K562 (cell line): ENCODE measurements at regions not wholly inside any gene's neighbourhood (a gene's known extent, or its start where the extent isn't known, plus 50 kb on each side); places are given as distances from the start of the nearest gene placed in this dataset.

Experiments
- ATAC-seq: fragments of 200-7000 bp; cut with Tn5 transposase; 3 replicates; pipeline ENCODE4 v1.9.1; 2020; ENCODE audit warnings: moderate library complexity
- BruUV-seq: library from RNA; stranded (reverse); fragments of 400-500 nt; replicated peaks from 2 replicates; lab custom pipeline; 2021; lab: Mats Ljungman, UMichigan
- CTCF ChIA-PET: fragments of 300-600 bp; formaldehyde crosslinking; extraction: SDS; loops from one replicate; lab custom pipeline; 2021; ENCODE audit warnings: low intra/inter-chr PET ratio; lab: Yijun Ruan, JAX
- POLR2A ChIA-PET: fragments of 300-600, 350-650 bp; sonication (Branson Sonifier 250); formaldehyde crosslinking; extraction: SDS; loops from one replicate; lab custom pipeline; 2021; ENCODE audit warnings: antibody characterized with exemption, inconsistent platforms; lab: Yijun Ruan, JAX
- DNase-seq, 4 experiments: peaks; one replicate each; pipeline versions ENCODE4 v3.0.0 to v3.0.0-alpha.2; 2011 to 2018; ENCODE audit warnings: low spot score in 3 of 4, mixed read lengths in 3 of 4; ENCODE audit errors: extremely low read depth in 1 of 4
- FAIRE-seq: peaks from 2 replicates; lab custom pipeline; 2011; peaks lifted over from hg19 to GRCh38; lab: Jason Lieb, UNC
- H2AFZ ChIP-seq: 2 replicates; pipeline ENCODE4 v1.6.0; 2011; ENCODE audit warnings: low read depth, low read length, control low read depth, inconsistent platforms
- H3K27ac ChIP-seq: fragments of 200-600 bp; 3 replicates; pipeline ENCODE4 v1.8.0; 2011; ENCODE audit warnings: low read depth, mild to moderate bottlenecking, control low read depth, inconsistent platforms, low read length, moderate library complexity, mixed read lengths; ENCODE audit errors: extremely low read depth
- H3K27me3 ChIP-seq, 2 experiments: fragments of 300-600 bp in 1 of 2; 2 replicates in 1 of 2; 3 replicates in 1 of 2; pipeline versions ENCODE4 v1.6.0 to v1.8.0; 2011; ENCODE audit warnings: inconsistent platforms in 2 of 2, low read length in 2 of 2, mild to moderate bottlenecking in 1 of 2, mixed read lengths in 1 of 2, moderate library complexity in 1 of 2; ENCODE audit not compliant: control insufficient read depth in 2 of 2, insufficient read depth in 2 of 2
- H3K36me3 ChIP-seq: fragments of 300-600 bp; 3 replicates; pipeline ENCODE4 v1.8.0; 2011; ENCODE audit warnings: mild to moderate bottlenecking, low read length, inconsistent platforms; ENCODE audit not compliant: control insufficient read depth, insufficient read depth
- H3K4me1 ChIP-seq, 2 experiments: fragments of 200-600 bp in 1 of 2; replicated peaks in 1 of 2; 2 replicates in 1 of 2; 3 replicates in 1 of 2; pipeline versions ENCODE4 v1.5.1 to v1.8.0; 2011; ENCODE audit warnings: inconsistent platforms in 2 of 2, low read length in 2 of 2, mild to moderate bottlenecking in 1 of 2, mixed read lengths in 1 of 2, moderate library complexity in 1 of 2; ENCODE audit not compliant: control insufficient read depth in 2 of 2, insufficient read depth in 2 of 2
- H3K4me2 ChIP-seq: 2 replicates; pipeline ENCODE4 v1.6.1; 2011; ENCODE audit warnings: low read length, control low read depth, inconsistent platforms, mixed read lengths; ENCODE audit not compliant: insufficient read depth
- H3K4me3 ChIP-seq: fragments of 200-600 bp; sonication (generic), shearing (Covaris generic); 2 replicates; pipeline ENCODE4 v1.5.1; 2016; ENCODE audit warnings: control low read depth, inconsistent platforms
- H3K79me2 ChIP-seq: fragments of 200-600 bp; 3 replicates; pipeline ENCODE4 v1.8.0; 2011; ENCODE audit warnings: low read length, inconsistent platforms; ENCODE audit not compliant: control insufficient read depth, insufficient read depth
- H3K9ac ChIP-seq, 2 experiments: 2 replicates each; pipeline versions ENCODE4 v1.6.0 to v1.6.1; 2011; ENCODE audit warnings: low read depth in 2 of 2, low read length in 2 of 2, control low read depth in 1 of 2, inconsistent platforms in 1 of 2, mild to moderate bottlenecking in 1 of 2, mixed read lengths in 1 of 2; ENCODE audit not compliant: insufficient read depth in 1 of 2
- H3K9me1 ChIP-seq: one replicate; pipeline ENCODE4 v1.6.0; 2011; ENCODE audit warnings: inconsistent platforms, mild to moderate bottlenecking, low read length, moderate library complexity; ENCODE audit not compliant: control insufficient read depth, insufficient read depth
- H3K9me3 ChIP-seq: replicated peaks from 2 replicates; pipeline ENCODE4 v1.5.1; 2011; ENCODE audit warnings: low read depth, low read length, inconsistent platforms; ENCODE audit not compliant: control insufficient read depth, insufficient read depth
- H4K20me1 ChIP-seq: replicated peaks from 2 replicates; pipeline ENCODE4 v1.6.1; 2011; ENCODE audit warnings: low read length, inconsistent platforms, mixed read lengths; ENCODE audit not compliant: control insufficient read depth, insufficient read depth
- ADNP ChIP-seq: fragments of 200-800 bp; sonication (Bioruptor generic); IDR thresholded peaks from 2 replicates; pipeline ENCODE4 v1.6.1; 2016; ENCODE audit warnings: missing genetic modification characterization, missing compliant biosample characterization
- ATF4 ChIP-seq: fragments of 450-650 bp; formaldehyde crosslinking; IDR thresholded peaks from 2 replicates; pipeline ENCODE4 v1.4.0; 2022; ENCODE audit warnings: mild to moderate bottlenecking, moderate library complexity
- CHD2 ChIP-seq: IDR thresholded peaks from 2 replicates; pipeline ENCODE4 v1.6.1; 2011; ENCODE audit warnings: low read depth, low read length
- ELF4 ChIP-seq: fragments of 450-650 bp; formaldehyde crosslinking; IDR thresholded peaks from 2 replicates; pipeline ENCODE4 v1.4.0; 2022; ENCODE audit warnings: missing genetic modification characterization
- FOXP1 ChIP-seq: sonication (generic); formaldehyde crosslinking; IDR thresholded peaks from 2 replicates; pipeline ENCODE4 v1.8.0; 2022; ENCODE audit warnings: mild to moderate bottlenecking, missing genetic modification reagents
- KDM1A ChIP-seq, 2 experiments: fragments of 450-650 bp; IDR thresholded peaks; 2 replicates each; pipeline ENCODE4 v1.6.1; 2016; ENCODE audit warnings: mild to moderate bottlenecking in 2 of 2
- PATZ1 ChIP-seq: fragments of 250-450 bp; sonication (Bioruptor Pico); IDR thresholded peaks from 2 replicates; pipeline ENCODE4 v1.5.0; 2020; ENCODE audit warnings: mild to moderate bottlenecking, borderline replicate concordance
- PML ChIP-seq: IDR thresholded peaks from 2 replicates; pipeline ENCODE4 v1.6.1; 2012; ENCODE audit warnings: low read length, inconsistent platforms
- SIN3B ChIP-seq: fragments of 450-650 bp; IDR thresholded peaks from 2 replicates; pipeline ENCODE4 v1.6.1; 2017; ENCODE audit warnings: low read depth, mild to moderate bottlenecking, moderate library complexity
- TRIM28 ChIP-seq: fragments of 450-650 bp; IDR thresholded peaks from 2 replicates; pipeline ENCODE4 v1.6.1; 2017
- ZBTB17 ChIP-seq: fragments of 450-650 bp; formaldehyde crosslinking; IDR thresholded peaks from 2 replicates; pipeline ENCODE4 v1.4.0; 2020; ENCODE audit warnings: mild to moderate bottlenecking
- ZNF57 ChIP-seq: fragments of 450-650 bp; formaldehyde crosslinking; IDR thresholded peaks from 2 replicates; pipeline ENCODE4 v1.4.0; 2020; ENCODE audit warnings: mild to moderate bottlenecking, moderate library complexity
- ZNF586 ChIP-seq: fragments of 450-650 bp; formaldehyde crosslinking; conservative IDR thresholded peaks from 2 replicates; pipeline ENCODE4 v1.4.0; 2020; ENCODE audit warnings: mild to moderate bottlenecking, moderate library complexity
- WGBS: fragments of 100-300 bp; shearing (Covaris generic); methylation state at CpG from one replicate; pipeline ENCODE4 v1.1.6; 2016; ENCODE audit warnings: low coverage, mixed read lengths; ENCODE audit not compliant: insufficient coverage; ENCODE audit errors: missing lambda C conversion rate; 5-methylcytosine and 5-hydroxymethylcytosine counted together
- in situ Hi-C: fragments of 300-500 bp; cut with MboI; formaldehyde crosslinking; loops from 4 replicates; pipeline ENCODE4 v1.15.0; 2018; ENCODE audit warnings: inconsistent platforms, mixed read lengths
- intact Hi-C: fragments of 100-400 bp; cut with micrococcal nuclease; formaldehyde crosslinking; loops from 2 replicates; pipeline ENCODE4 v1.14.2; 2022

DNA sequence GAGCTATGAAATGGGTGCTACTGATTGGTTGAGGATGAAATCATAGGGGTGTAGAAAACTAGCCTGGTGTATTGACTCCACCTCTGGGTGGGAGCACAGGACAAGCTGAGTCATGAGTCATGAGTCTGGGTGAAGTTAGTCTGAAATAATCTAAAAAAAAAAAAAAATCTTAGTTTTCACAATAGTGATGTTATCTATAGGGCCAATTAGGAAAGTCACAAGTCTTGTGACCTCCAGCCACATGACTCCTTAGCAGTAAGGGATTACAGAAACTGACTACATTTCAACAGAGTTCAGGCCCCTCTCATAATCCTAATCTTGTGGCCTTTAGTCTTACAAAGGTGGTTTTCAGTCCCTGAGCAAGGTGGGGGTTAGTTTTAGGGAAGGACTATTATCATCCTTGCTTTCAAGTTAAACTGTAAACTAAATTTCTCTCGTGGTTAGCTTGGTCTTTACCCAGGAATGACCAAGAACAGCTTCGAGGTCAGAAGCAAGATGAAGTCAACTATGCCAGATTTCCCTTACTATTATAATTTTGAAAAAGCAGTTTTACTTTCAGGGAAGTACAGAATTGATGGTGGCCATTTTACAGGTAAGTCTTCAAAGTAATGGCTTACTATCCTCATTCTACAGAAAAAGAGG lies 338.0 kb upstream of the GYPC start (continued):
- no peak for TF ChIP-seq ELF4 (CRISPR knock-in tag)
- TF ChIP-seq ATF4 (CRISPR knock-in tag): no peak
- no peak for TF ChIP-seq SIN3B
- no peak for TF ChIP-seq ZNF57 (CRISPR knock-in tag)
- TF ChIP-seq PML: no peak
- TF ChIP-seq TRIM28: no peak
- no peak for TF ChIP-seq ZNF586 (CRISPR knock-in tag)
- no peak for TF ChIP-seq ADNP

GRCh38 chr2:126322342-126322741 lies 333.6 kb upstream of the GYPC start:
- ATAC-seq (no peak), FAIRE-seq (no peak), DNase-seq (no peak)
- H3K9ac ChIP-seq: no peak overlapping the region
- no peaks in the 10 kb centered on the region for H3K9me1 ChIP-seq
- H3K79me2 ChIP-seq: no peaks in the 10 kb centered on the region
- H2AFZ ChIP-seq: no peak overlapping the region
- in situ Hi-C loops (no loop called here), intact Hi-C loops (no loop called here)
- ChIA-PET CTCF (no interaction called here), POLR2A (no interaction called here)
- H3K36me3 ChIP-seq: no peaks in the 10 kb centered on the region
- TF ChIP-seq PATZ1 (CRISPR knock-in tag) (no peak), CHD2 (no peak), KDM1A (IDR thresholded peaks at IDR 0.05) (no peak), FOXP1 (CRISPR knock-in tag) (no peak), ZBTB17 (no peak)
- no peaks in the 10 kb centered on the region for H3K9me3 ChIP-seq
- H3K27me3 ChIP-seq: no peaks in the 10 kb centered on the region
- no TSS peak for BruUV-seq
- no peak overlapping the region for H3K4me2 ChIP-seq
- H3K4me1 ChIP-seq: peaks cover 0 to 3% of the 10 kb centered on the region in 2 experiments; a peak in 2 of 5 replicates
- no peak overlapping the region for H3K27ac ChIP-seq
- H4K20me1 ChIP-seq: no peaks in the 10 kb centered on the region
- no peak overlapping the region for H3K4me3 ChIP-seq
- 11% methylated on average over 3 of the region's 3 CpGs for WGBS
